Activated CD4-positive, alpha-beta T cell treated with anti-CD3 and anti-CD28 coated beads, Interleukin-2, Interleukin-6, amounts not matched to agents 100 ng/mL and 50 ng/mL, durations not matched to agents 16 hours and 8 hours (primary cell): ENCODE measurements at regions not wholly inside any gene's neighbourhood (a gene's known extent, or its start where the extent isn't known, plus 50 kb on each side); places are given as distances from the start of the nearest gene placed in this dataset.

ENCODE experiments used
- DNase-seq: peaks from one replicate; pipeline ENCODE4 v3.0.0-alpha.2; 2020

DNA sequence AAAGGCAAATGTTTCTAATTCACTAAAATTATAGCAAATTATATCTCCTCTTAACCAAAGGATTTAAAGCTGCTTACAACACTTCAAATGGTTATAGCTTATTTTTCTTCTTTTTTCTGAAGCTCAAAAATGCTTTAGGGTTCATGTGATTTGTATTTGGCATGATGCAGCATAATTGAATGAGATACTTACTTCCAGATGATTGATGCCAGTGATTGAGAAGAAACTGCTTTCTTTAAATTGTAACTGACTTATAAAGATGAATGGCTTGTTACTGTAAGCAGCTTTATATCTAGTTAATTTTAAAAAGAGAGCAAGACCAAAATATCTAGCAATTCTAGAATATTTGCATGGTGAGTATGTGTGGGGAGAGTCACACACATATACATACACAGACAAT, 270.7 kb upstream of the THRB start:
- no peak for DNase-seq

DNA sequence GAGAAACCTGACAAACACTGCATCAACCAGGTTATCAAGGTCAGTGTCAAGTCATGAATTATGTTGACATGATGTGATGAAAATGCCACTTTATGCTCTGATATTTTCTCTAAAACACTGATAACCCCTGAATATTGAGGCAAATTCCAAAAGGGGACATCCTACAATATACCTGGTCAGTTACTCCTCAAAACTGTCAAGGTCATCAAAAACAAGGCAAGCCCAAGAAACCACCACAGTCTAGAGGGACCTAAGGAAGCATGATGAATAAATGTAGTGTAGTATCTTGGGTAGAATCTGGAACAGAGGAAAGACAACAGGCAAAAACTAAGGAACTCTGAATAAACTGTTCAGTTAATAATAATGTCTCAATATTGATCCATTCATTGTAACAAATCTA, 275.3 kb upstream of the THRB start:
- DNase-seq = no peak

DNA sequence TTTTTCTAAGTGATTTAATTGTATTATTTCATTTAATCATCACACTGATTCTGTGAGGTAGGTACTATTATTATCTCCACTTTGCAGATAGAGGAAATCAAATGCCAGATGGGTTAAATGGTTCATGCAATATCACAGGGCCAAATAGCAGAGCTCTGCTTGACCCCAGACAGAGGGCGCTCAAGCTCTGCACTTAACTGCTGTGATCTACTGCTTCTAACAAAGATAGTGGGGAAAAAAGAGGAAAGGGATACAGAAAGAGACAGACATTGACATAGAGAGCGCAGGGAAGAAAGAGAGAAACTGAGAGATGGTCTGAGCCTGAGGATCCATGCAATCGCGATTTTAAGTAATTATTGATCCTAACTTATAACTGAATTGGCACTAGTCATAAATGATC, 279.1 kb upstream of the THRB start:
- DNase-seq = peak; percentile 44

DNA sequence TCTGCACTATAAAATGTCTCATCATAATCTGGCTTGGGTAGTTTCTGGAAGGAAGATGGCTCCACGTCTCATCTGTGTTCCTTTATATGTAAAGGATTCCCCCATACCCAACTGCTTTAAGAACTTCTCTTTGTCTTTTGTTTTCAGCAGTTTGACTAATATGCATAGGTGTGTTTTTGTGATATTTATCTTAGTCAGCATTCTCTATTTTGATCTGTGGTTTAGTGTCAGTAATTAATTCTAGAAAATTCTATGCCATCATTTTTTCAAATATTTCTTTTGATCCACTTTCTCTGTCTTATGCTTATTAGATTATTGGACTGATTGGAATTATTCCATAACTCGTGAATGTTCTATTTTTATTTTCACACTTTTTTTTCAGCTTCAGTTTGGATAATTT, 286.3 kb upstream of the THRB start:
- no peak for DNase-seq

DNA sequence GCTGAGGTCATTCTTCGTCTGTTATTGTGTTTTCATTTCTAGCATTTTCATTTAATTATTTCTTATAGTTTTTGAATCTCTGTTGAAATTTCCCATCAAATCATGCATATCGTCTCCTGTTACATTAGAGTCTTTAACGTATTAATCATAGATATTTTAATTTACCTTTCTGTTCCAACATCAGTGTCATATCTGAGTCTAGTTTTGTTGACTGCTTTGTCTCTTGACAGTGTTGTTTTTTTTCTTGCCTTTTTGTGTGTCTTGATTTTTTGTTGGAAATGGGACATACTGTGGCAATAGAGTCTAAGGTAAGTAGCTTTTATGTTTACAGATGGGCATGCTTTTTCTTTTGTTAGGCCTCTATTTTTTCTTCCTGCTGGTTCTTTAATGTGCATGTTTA, 286.8 kb upstream of the THRB start:
- DNase-seq = no peak

DNA sequence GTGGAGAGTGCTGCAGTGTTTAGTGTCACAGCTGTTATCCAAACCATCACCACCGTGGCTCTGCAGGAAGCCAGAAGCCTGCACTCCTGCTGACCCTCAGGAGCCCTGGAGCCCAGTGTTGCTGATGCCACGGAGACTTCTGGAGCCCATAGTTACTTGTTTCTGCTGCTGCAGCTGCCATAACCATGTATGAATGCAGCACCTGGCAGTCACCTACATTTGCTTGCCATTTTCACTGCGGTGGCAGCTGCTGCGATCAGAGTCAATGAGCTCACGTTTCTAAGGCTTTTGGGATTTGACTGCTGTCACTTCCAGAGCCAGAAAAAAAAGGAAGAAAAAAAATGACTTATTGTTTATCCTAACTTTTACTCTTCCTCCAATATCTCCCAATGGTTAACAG, 299.2 kb upstream of the THRB start:
- DNase-seq = no peak

DNA sequence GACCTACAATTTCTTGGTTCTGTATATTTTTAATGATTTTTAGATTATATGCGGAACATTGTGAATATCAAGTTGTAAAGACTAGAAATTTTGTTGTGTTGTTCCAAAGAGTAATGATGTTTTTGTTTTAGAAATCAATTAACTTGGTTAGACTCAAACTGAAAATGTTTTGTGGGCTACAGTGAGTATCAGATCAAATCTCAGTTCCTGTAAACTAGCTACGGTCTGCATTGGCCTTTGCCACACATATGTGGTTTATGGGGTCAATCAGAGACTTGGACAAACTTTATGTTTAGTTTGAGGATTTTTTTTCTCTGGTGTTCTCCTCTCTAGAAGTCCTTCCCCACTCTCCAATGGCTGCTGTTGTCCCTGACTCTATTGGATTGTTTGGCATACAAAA, 308.0 kb upstream of the THRB start:
- no peak for DNase-seq

DNA sequence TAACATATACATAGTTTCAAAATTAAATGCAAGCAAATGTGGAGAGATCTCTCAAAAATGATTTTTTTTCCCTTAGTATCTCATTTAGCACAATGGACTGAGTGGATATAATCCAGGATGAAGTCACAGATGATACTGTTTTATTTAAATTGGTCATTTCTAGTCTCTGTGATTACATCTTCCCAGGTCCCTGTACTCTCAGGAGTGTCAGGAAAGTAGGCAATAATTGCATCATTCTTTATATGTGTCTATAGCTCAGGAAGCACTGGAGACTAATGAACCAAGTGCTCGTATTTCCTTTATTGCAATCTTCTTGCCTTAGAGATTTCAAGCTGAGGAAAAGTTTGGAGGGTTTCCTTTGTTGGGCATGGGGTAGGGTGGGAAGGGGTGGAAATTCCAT, 309.4 kb upstream of the THRB start:
- no peak for DNase-seq

DNA sequence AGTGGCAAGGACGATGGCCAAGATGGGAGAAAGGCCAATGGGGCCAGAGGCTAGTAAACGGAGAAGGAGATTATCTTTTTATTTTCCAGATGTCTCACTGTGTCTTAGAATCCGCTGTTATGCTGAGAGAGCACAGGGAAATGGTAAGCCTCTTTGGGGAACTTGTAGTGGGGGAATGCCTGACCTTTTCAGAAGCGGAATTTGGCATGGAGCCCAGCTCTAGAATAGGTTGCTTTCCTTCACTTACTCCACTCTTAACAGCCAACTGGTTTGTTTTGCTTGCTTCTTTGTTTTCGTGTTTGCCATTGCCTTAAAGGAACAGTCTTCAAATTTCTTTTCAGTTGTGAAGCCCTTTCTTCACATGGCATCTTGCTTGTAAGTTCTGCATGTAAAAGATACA, 316.2 kb upstream of the THRB start:
- no peak for DNase-seq

DNA sequence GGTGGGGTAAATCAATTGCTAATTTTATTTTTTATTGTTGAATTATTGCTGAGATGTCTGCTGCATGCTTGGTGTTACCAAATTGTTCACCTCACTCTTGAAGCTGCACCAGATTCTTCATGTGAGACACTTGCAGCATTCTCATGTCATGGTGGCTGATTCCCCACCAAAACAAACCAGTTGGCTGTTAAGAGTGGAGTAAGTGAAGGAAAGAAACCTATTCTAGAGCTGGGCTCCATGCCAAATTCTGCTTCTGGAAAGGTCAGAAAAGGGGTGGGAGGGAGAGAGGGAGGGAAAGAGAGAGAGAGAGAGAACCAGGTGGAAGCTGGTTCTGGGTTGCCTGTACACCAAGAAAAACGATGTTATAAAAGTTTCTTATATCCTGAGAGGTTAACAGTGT, 317.5 kb upstream of the THRB start:
- DNase-seq = no peak

DNA sequence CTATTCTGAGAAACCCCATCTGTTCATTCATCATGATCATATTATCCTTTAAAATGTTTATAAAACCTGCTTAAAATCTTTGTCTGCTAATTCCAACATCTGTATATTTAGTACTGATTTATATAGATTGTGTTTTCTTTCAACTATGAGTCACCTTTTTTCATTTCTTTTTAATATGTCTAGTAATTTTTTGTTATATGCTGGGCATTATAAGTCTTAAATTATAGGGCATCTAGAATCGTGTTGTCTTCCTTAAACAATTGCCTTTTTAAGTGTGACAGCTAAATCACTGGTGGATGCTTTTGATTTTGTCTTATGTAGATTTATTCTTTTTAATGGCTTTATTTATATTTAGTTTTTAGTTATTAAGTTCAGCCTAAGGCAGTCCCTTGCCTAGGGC, 323.4 kb upstream of the THRB start:
- DNase-seq = no peak

DNA sequence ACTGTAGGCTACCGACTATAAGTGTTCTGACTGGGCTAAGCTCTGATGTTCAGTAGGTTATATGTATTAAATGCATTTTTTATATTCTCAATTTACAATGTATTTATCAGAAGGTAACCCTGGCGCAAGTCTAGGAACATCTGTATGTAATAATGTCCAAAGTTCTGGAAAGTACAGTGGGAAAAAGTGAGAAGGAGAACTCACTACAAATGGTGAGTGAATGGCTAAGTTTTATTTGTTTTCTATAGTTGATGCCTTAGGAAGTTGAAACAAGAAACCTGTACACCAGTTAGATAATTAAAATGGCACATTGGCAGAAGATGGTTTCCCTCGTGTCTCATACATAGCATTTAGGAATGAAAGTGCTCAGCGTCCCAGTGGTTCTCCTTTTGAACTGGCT, 333.4 kb upstream of the THRB start:
- no peak for DNase-seq

DNA sequence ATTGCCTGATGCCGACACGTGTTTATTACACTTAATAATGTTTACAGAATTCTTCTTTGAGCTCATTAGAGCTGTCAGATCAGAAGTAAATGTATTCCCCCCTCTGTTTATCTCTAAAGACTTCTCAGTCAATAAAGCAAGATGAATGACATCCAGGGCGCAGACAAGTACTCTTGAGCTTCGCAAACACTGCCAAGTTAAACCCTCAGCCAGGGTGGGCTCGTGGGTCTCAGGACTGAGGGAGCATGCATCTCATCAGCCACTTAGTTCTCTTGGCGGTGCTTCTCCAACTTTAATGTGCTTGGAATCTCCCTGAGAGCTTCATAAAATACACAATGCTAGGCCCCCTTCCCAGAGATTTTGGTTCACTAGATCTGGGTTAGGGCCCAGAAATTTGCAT, 333.9 kb upstream of the THRB start:
- DNase-seq = no peak

DNA sequence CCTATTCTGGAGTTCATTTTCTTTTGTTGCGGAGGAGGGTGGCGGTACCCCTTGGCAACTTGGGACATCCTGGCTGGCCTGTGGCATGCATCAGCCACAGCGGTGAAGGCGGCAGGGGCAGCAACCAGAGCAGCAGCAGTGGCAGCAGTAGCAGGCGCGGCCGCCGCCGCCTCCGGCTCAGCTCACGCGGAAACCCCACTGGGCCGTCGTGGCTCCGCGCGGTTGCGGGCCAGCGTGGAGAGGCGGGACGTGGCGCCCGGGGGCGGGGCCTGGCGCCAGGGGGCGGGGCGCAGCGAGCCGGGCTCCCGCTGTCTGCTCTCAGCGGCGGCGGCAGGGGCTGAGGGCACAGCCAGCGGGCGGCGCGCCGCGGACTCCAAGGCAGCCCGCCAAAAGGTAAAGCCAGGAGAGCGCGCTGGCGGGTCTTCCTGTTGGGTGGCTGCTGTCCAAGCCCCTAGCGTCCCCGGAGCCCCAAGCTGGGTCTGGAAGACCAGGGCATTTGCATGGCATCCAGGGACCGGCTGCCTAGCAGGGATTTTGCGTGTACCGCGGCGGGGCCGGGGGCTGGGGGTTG, 334.4 kb upstream of the THRB start:
- peak; percentile 3 for DNase-seq

DNA sequence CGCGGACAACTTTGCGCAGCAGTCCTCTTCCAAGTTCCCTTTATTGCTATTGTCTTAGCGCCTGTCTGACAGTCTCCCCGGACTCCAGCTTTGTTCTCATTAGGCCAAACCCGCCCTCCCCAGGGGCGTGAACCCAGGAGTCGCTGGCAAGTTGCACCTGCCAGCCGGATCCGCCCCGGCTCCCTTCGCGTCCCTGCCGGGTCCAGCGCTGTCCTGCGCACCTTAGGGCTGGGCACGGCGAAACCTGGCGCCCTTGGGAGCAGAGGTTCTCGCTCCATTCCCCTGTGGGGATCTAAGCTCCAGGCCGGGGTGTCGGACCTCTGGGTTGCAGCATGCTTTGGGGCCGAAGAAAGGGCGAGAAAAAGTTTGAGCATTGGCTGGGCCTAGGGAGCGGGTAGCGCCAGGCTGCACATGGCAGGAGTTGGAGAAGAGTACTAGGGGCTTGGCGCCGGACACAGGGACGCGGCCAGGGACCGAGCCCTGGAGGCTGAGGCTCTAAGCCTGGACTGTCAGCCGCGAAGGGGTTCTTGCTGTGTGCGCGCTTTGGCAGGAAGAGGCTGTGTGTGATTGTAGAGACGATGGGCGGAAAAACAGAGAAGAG, 335.1 kb upstream of the THRB start:
- no peak for DNase-seq

DNA sequence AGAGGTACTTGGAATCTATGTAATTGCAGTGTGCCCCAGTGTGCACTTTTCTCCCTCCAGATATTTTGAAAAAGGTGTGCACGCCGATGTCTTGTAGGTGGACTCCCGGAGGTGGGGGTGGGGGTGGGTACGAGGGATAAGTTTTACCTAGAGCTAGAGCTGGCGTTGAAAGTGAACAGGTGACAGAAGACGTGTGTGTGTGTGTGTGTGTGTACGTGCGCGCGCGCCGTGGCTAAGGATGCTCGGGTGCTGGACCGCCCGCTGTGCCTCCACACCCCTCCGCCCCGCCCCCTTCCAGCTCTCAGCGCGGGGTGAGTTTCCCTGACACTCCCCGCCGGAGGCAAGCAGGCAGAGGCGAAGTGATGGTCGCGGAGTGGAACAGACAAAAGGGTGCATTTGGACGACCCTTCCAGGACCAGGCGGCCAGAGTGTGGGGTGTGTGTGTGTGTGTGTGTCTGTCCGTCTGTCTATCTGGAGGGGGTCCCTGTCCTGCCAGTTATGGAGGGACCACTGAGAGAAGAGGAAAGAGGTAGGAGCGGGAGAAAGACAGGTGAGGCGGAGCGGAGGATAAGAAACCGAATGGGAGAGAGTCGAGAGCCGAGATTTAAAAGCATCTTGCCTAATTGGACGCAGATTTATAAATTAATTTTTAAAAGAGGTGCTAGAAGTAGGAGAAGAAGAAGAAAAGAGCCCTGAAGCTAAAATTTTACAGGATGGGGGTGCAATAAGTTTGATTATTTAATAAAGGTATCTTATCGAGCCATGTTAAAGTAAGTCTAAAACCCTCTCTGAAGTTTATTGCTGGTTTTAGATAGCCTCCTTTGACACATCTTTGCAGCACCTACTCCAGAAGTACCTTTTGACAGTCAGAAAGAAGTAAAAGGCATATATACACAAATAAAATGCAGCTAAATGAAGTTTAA, 335.8 kb upstream of the THRB start:
- DNase-seq = no peak

DNA sequence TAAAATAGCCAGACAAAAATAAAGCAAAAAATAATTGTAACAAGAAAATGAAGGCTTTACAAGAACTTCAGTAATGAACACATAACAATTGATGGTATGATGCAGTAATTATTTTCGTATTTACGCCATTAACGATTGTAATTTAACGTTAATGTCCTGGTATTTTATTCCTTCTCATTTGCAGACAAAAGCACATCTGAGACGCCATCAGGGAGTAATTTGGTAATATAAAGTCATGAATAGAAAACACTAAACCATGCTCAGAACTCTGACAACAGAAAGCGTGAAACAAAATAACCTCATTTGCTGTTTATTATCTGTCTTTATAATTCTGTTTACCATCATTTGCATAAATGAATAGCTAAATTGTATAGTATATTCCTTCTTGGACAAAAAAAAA, 336.6 kb upstream of the THRB start:
- no peak for DNase-seq

DNA sequence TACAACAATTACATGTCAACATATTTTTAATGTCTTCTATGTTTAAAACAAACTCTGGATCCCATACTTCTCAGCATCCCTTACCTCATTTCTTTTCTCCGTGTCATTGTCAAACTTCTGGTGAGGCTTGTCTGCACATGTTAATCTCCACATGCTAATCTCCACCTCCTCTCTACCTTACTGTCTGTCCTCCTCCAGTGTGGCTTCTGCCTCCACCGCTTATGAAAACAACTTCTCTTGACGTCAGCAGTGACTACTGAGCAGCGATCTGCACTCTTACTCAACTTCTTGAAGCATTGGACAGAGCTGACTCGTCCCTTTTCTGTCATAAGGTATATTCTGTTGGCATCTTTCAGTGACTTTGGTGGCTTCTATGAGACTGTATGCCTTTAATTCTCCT, 338.2 kb upstream of the THRB start:
- DNase-seq = no peak

DNA sequence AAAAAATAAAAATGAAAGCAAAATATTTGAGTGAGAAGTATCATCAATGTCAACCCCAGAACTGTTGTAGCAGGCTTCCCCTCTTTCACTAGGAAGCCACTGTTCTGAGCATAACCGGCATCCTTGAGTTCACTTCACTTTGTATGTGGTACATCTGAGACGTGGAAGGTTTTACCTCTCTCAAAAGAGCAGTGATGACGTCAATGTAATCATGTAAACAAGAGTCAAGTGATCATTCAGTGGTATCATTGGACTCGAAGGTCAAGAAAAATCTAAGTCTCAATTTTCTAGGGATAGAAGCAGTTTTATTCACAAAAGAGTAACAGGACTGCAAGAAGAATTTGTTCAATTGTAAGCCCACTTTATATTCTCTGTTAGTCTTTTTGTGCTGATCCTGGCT, 339.8 kb upstream of the THRB start:
- no peak for DNase-seq

DNA sequence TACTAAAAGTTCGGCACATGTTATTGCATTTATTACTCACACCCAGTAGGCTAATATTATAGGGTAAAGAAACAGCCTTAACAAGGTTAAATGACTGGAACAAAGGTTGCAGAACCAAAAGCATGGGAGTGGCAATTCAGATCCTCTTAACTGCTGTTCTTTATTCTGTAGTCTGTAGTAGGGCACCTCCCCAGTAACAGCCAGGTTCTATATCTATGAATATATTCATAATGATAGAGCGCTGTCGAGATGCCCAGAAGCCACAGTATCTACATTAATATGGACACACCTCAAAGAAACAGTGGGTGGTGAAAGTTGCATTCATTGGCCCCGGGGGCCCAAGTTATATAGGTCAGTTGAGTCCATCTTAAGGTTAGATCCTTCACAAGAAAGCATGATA, 340.9 kb upstream of the THRB start:
- DNase-seq = no peak

DNA sequence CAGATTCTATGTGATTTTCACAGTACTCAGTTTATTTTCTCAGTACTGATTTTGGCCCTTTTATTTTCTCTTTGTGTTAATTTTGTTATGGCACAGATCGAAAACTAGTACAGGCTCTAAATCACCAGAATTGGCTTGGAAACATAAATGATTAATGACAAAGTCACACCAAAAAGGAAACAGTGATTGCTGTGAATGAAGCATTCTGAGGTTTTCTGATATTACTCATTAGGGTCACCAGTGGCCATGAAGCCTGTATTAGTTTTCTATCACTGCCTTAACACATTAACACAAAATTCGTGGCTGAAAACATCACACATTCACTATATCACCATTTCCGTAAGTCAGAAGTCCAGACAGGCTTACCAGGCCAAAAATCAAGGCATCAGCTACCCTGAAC, 343.0 kb upstream of the THRB start:
- DNase-seq = no peak

DNA sequence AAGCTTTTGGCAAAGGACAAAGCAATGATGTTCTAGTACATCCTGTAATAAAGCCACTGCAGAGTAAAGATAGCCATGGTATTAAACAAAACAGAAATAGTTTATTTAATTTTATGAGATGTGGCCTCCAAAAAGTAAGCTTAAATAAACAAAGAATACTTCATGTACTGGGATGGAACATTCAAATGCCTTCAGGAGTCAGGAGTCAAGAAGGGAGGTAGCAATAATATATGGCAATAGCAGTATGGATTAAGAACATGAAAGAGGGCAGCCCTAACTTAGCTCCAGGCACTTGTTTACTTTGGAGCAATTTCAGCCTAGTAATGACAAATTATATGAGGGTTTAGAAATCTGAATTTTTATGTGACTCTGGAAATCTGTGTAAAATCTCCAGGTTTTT, 343.9 kb upstream of the THRB start:
- DNase-seq = no peak

DNA sequence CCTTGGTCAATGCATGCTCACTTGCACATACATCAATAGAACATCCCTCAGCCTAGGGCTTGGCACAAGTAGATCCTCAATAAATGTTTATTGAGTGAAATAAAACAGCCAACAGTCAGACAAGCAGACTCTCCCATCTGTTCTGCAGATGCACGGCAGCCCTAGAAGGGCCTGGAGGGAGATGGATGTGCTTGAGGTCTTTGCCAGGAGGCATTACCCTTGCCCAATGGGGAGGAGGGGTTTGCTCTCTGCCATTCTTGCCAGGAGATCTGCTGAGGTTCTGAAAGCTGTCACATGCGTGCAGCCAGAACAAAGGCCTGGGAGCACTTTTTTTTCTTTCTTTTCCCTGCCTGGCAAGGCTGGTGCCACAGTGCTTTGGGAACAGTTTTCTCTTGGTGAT, 349.3 kb upstream of the THRB start:
- no peak for DNase-seq

DNA sequence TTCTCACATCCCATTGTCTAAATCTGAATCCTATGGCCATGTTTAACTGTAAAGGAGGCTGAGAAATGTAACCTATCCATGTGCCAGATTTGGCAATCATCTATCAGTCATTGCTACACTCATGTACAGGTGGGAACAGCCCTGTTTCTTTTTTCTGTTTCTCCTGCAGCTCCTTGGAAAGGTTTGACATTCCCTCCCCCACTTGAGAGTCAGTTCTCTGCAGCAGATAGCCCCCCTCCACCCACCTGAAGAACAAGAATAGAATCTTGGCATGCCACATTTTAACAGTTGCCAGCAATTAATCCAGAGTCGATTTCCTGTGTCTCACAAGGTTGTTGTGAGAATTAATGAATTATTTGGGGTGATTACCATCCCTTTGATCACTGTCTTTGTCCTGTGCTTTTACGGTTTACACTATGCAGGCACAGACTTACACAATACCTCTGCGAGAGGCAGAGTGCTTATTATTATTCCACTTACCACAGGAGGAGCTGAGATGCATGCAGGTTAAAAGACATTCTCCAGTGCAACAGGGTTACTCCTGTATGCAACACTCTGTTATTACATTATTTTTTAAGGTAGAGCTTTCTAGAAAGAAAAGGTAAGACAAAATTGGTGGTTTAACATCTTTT, 351.0 kb upstream of the THRB start:
- no peak for DNase-seq
